HG03060 (cell line): ENCODE measurements at regions not wholly inside any gene's neighbourhood (a gene's known extent, or its start where the extent isn't known, plus 50 kb on each side); places are given as distances from the start of the nearest gene placed in this dataset.
"Not testable (repeated sequence)": the region's sequence is repeated elsewhere in the genome, so short reads cannot be mapped to it uniquely, and the experiment has no call there.

Experiments
- ATAC-seq: cut with Tn5 transposase; IDR thresholded peaks from one replicate; pipeline ENCODE4 v1.9.1; 2021; ENCODE audit warnings: low read depth, moderate number of reproducible peaks; ENCODE audit not compliant: unreplicated experiment

GRCh38 chr7:41579961-41580935 lies 122.6 kb downstream of the INHBA start:
- ATAC-seq, result no peak

- no peak for ATAC-seq
Observed at GRCh38 chr7:41578700-41579099, 124.2 kb downstream of the INHBA start.

DNA sequence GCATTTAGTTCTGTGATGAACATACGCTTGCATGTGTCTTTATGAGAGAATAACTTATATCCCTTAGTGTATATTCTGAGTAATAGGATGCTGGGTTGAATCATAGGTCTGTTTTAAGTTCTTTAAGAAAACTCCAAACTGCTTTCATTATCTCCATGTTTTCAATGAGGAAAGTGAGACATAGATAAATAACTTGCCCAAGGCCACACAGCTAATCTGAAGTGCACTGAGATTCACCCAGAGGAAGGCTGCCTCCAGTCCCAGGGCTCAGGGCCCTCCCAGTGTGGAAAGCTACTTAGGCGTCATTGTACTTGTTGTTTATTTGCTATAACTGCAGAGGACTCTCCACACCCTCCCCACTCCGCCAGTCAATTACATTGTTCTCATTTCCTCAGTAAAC lies 126.7 kb downstream of the INHBA start:
- ATAC-seq, result no peak

GRCh38 chr7:41574377-41574776 lies 128.5 kb downstream of the INHBA start:
- ATAC-seq, result no peak

DNA sequence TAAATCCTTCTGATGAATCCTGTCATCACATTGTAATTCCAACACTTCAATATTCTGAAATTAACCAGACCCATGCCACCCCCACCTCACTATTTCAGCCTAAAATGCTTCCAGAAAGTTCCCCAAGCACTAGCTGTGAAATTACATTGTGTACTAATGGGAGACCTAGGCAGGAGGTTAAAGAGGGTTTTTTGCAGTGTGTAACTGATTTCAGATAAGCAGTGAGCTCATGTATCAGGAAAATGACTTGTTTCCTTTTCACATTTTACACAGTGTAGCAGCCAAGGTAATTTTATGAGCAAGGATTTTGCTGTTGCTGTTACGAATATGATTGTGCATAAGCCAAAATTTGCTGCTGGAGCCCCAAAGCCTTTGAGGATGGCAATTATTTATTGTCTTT lies 129.0 kb downstream of the INHBA start:
- ATAC-seq, result no peak

DNA sequence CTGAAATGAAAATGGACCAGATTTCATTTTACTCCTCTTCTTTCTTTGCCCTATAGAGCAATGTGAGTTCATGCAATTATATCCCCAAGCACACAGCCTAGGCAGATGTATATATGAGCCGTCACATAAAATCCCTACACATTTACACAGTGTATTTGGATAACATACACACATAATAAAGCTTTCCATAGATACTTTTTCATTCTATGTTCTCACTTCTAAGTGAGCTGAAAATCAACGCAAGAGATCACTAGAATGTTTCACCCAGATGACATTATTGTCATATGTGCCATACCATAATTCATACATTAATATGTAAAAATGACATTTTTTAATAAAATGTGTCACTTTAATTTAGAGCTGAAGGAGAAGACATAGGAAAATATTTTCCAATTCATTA lies 129.4 kb downstream of the INHBA start:
- ATAC-seq, result no peak

DNA sequence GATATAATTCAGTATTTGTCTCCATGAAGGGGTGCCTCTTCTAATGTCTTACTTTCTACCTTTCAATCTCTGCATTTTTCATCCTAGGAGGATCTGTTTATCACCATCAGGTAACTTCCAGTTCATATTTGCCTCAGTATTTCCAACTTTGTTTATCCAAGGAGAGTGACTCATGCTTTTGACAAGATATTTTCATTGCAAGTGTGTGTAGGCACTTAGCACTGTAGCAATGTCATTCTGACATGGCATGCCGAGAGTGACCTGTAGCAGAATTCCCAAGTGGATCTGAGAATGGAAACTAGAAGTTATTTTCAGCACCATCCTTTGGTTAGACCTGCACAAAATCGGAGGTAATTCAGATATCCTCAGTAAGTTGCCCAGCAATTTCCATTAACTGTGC lies 129.9 kb downstream of the INHBA start:
- ATAC-seq, result no peak

DNA sequence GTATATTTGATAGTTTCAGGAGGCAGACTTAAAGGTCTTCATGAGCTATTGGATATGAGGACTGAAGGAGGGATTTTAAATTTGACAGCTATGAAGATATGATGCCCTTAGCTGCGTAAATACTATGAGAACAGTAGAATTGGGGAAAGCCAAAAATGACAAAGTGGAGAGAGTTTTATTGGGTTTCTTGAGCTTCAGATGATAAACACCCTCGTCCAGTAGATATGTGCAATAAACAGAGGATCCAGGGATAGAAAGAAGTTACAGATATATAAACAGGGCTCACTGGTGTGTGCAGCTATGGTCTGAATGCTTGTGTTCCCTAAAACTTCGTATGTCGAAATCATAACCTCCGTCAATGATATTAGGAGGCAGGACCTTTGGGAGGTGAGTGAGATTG lies 131.3 kb downstream of the INHBA start:
- ATAC-seq, result no peak

GRCh38 chr7:41570766-41571165 lies 132.1 kb downstream of the INHBA start:
- ATAC-seq, result no peak

- no peak for ATAC-seq
Observed at GRCh38 chr7:41568135-41568534, 134.8 kb downstream of the INHBA start.

DNA sequence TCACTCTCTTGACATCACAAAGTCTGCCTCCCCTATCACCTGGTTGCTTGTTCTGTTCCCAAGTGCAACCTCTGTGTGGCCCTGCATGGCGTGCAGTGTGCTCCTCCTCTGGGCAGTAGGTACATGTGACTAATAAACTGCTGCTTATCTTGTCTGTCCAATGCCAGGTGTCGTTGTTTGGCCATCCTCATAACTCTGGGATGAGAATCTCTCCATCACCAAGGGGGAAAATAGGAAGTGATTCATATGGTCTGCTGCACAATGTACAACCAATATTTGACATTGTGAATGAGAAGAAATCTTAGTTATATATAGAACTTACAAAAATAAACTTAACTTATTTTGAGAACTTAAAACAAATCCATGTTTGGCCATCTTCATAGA lies 135.2 kb downstream of the INHBA start:
- ATAC-seq, result no peak

DNA sequence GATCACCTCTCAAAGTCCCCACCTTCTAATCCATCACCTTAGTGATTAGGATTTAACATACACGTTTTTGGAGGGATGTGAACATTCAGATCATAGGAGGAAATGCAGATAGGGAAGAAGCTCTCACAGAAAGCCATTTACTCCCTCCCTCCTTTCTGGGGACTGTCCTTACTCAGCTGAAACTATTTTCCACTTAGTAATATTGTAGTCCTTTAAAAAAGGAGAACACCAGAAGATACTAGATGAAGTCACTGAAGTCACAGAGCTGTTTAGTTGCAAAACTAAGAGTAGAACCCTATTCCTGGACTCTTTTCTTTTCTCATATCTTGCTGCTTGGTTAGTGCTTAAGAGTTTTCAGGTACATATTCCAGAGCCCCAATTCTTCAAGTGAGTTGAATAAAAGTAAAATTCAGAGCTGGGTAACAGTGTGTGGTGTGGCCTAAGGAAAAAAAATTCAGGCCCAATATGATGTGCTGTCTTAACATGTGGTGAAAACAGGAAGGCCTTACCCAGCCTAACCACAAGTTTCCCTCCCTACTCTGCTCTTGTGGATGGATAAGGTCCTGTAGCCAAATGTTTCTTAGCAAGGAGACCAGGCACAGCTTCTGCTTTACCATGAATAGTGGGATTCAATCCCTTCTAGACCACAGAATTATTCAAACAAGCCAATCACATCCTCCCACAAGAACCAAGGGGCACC lies 135.7 kb downstream of the INHBA start:
- ATAC-seq, result no peak

DNA sequence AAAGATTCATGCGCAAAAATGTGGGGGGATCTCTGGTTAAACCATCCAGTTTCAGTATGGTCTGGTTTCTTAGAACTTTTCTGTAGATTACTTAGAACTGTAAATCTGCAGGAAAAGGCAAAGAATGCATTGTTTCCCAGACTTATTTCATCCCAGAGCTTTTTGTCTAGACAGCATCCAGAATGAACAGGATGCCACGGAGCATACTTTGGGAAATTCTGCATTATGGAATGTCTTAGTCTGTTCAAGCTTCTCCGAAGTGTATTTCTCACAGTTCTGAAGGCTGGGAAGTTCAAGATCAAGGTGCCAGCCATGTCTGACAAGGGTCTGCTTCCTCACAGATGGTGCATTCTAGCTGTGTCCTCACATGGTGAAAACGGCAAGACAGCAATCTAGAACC lies 136.3 kb downstream of the INHBA start:
- ATAC-seq, result no peak

- no peak for ATAC-seq
Observed at GRCh38 chr7:41565655-41566054, 137.2 kb downstream of the INHBA start.

- ATAC-seq, result no peak
Observed at GRCh38 chr7:41559426-41559825, 143.5 kb downstream of the INHBA start.

- ATAC-seq, result no peak
Observed at GRCh38 chr7:41554481-41554880, 148.4 kb downstream of the INHBA start.

DNA sequence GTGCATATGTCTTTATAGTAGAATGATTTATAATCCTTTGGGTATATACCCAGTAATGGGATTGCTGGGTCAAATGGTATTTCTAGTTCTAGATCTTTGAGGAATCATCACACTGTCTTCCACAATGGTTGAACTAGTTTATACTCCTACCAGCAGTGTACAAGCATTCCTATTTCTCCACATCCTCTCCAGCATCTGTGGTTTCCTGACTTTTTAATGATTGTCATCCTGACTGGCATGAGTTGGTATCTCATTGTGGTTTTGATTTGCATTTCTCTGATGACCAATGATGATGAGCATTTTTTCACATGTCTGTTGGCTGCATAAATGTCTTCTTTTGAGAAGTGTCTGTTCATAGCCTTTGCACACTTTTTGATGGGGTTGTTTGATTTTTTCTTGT lies 152.8 kb downstream of the INHBA start:
- ATAC-seq, result not testable (repeated sequence)

DNA sequence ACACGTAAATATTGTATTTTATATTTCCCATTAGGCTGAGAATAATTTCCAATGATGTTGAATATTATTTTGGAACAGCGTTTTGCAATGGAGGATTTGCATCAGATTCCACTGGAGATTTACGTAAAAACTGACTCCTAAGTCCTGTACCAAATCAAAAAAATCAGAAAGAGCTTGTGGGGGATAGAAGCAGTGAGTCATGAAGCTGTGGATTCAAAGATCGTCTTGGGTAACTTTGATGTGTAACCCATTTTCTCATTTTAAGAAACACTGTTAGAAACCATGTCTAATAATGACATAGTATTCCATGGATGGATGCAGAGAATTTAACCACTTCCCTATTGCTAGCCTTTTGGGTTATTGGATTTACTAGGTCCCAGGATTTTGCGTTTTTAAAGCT lies 158.6 kb downstream of the INHBA start:
- ATAC-seq, result no peak

- ATAC-seq, result no peak
Observed at GRCh38 chr7:41540601-41541000, 162.3 kb downstream of the INHBA start.

- ATAC-seq, result no peak
Observed at GRCh38 chr7:41538810-41539724, 163.8 kb downstream of the INHBA start.
